SKM-1 treated with dmso at 0.1 percent for 144 hours (cell line): ENCODE measurements at regions not wholly inside any gene's neighbourhood (a gene's known extent, or its start where the extent isn't known, plus 50 kb on each side); places are given as distances from the start of the nearest gene placed in this dataset.
A peak's percentile ranks its signal among the peaks of the same experiment; 100 is the strongest.

Source experiments
- DNase-seq: peaks from one replicate; lab custom pipeline; 2025; ENCODE audit not compliant: unreplicated experiment; lab: John Stamatoyannopoulos, UW

GRCh38 chr20:21583486-21584168 lies 69.8 kb upstream of the NKX2-2 start:
- no peak for DNase-seq

DNA sequence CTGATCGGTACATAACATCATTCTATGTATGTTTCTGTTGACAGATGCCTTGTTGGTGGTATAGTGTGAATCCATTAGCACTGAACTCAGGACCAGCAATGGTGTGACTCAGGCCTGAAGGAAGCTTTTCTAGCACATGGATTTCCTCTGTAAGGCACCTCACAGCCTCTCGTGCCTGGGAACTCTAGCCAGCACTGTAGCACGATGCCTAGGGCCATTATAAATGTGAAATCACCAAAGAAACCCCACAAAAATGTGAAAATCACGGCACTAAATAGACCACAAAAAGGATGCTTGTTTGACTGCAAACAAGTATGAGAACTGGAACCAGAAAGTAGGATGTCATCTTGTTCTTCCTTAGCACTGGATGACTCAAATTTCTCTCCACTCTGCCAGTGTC lies 63.7 kb upstream of the NKX2-2 start:
- DNase-seq, result no peak

DNA sequence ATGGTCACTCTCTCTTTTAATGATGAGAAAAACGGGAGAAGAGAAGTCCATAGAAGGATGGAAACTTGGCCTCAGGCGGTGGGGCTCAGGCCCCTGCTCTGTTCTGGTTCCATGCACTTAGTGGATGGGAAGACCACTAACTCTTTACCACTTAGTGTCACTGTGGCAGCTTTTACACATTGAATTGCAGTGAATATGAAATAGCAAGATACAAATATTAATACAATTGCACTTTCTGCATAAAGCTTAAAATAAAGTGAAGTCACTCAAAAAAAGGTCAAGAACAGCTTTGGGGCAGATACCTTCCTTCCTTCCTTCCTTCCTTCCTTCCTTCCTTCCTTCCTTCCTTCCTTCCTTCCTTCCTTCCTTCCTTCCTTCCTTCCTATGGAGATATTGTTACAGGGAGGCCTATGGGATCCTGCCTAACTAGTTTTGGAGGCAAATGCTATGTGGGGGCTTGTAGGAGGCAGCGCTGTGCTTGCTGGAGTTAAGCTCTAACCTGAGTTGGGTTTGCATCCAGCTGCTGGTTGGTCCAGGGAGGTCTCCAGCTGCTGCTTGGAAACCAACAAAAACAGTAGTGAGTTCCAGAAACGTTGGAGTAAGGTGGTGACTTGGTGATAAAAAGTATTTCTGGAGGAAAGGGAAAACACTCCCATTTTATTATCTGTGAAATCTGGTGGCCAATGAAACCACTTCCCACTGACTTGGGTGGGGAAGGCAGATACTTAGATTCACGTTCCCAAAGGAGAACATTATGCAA lies 62.3 kb upstream of the NKX2-2 start:
- DNase-seq, result no peak

DNA sequence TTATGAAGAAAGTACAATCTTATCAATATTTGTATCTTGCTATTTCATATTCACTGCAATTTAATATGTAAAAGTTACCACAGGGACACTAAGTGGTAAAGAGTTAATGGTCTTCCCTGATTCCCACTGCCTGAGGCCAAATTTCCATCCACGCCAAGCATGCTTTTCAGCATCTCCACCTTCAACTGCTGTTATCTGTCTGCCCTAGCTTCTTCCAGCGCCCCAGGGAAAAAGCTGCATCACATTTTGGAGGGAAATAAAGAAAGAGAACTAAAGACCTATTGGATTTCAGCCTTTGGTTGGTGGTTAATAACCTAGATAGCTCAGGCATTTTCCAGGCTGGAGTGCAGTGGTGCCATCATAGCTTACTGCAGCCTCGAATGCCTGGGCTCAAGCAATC lies 61.3 kb upstream of the NKX2-2 start:
- DNase-seq, result no peak

- DNase-seq, result no peak
These were observed 60.6 kb upstream of the NKX2-2 start for GRCh38 chr20:21574443-21574842.

- DNase-seq, result no peak
These were observed 59.4 kb upstream of the NKX2-2 start for GRCh38 chr20:21573259-21573658.

DNA sequence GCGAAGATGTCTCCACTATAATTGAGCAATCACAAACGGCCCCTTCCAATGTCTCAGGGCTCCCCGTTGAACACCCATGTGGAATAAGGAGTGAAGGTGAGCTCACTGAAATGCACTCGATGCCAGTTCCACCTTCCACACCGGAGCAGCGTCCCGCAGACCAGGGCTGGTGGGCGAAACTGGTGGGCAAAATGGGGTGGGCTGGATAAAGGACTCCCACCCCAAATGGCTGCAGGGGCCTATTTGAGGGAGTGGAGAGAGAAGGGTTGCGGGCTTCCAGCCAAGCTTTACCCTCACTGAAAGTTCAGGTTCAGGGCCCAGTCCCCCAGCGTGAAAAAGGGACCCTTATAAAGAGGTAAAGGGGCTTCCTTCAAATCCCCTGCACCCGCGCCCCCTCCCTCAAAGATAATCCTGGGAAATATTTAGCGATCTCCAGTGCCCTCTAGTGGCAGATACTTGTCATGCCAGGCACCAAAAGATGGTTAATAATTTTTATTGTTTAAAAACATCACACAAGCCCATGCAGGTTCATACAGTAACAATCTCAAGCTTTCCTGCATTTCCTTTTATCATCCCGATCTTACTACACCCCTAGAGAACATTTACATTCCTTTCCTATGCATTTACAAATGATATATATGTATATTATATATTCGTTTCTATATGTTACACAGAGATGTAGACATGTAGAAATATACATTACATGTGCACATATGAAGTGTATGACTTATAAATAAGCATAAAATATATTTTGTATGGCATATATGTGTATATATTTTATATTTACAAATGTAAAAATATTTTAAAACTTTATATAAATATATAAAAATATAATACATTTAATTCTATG lies 58.2 kb upstream of the NKX2-2 start:
- peak; percentile 19 for DNase-seq

DNA sequence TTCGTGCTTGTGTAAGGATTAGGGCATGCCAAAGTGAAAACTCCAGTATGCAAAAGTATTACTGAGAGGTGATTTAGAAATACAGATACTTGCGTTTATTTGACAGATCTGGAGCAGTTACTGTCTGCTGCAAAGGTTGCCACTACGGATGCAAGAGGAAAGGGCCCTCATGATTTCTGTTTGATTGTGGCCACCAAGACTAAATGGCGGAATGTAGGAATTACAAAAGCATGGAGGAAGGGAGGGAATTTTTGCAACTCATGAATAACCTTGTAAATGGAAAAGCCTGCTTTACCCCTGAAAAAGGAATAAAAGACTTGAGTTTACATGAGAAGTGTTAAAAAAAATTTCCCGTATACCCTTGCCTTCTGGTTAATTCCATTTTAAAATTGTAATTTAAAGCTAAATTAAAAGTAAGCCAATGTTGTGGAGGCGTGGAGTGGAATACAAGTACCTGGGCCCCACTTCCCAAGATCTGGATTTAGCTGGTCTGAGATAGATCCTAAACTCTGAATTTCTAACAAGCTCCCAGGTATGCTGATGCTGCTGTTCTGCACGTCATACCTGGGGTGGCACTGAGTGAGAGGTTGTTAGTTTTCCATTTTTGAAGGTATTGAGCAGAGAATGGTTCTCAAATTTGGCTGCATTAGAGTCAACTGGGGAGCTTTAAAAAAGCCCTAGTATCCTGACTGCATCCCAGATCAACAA lies 56.6 kb upstream of the NKX2-2 start:
- no peak for DNase-seq

- DNase-seq, result no peak
These were observed 55.7 kb upstream of the NKX2-2 start for GRCh38 chr20:21569586-21569985.

GRCh38 chr20:21564127-21564773 lies 50.4 kb upstream of the NKX2-2 start:
- no peak for DNase-seq
